OCI-LY7 (cell line): ENCODE measurements at regions not wholly inside any gene's neighbourhood (a gene's known extent, or its start where the extent isn't known, plus 50 kb on each side); places are given as distances from the start of the nearest gene placed in this dataset.

Experiments
- BruUV-seq: library from RNA; stranded (reverse); fragments of 400-500 nt; replicated peaks from 2 replicates; lab custom pipeline; 2021; lab: Mats Ljungman, UMichigan
- CTCF ChIA-PET: fragments of 300-600 bp; sonication (Branson Sonifier 250); formaldehyde crosslinking; loops from one replicate; lab custom pipeline; 2022; ENCODE audit warnings: antibody characterized with exemption; ENCODE audit not compliant: unreplicated experiment; lab: Charles Lee
- POLR2A ChIA-PET: fragments of 300-600 bp; sonication (Branson Sonifier 250); formaldehyde crosslinking; loops from one replicate; lab custom pipeline; 2022; ENCODE audit warnings: antibody characterized with exemption; lab: Charles Lee
- DNase-seq: peaks from one replicate; pipeline ENCODE4 v3.0.0-alpha.2; 2015; ENCODE audit warnings: low spot score
- H2AFZ ChIP-seq: fragments of 200-600 bp; sonication (generic), shearing (Covaris generic); 2 replicates; pipeline ENCODE4 v1.6.1; 2014; ENCODE audit warnings: mild to moderate bottlenecking, antibody characterized with exemption, low read length, moderate library complexity
- H3K27ac ChIP-seq: fragments of 200-600 bp; sonication (generic); 2 replicates; pipeline ENCODE4 v1.5.1; 2014; ENCODE audit warnings: mixed run types, low read depth, mild to moderate bottlenecking, moderate library complexity, low read length, inconsistent platforms; ENCODE audit not compliant: poor library complexity, severe bottlenecking
- H3K36me3 ChIP-seq: fragments of 200-600 bp; sonication (generic); 2 replicates; pipeline ENCODE4 v1.6.1; 2014; ENCODE audit warnings: mild to moderate bottlenecking, antibody characterized with exemption, low read length, moderate library complexity, mixed read lengths; ENCODE audit not compliant: insufficient read depth
- H3K4me1 ChIP-seq: fragments of 200-600 bp; sonication (generic); 2 replicates; pipeline ENCODE4 v1.5.1; 2014; ENCODE audit warnings: mild to moderate bottlenecking, low read length; ENCODE audit not compliant: insufficient read depth, poor library complexity, severe bottlenecking
- H3K4me2 ChIP-seq: fragments of 200-600 bp; sonication (generic); 2 replicates; pipeline ENCODE4 v1.6.1; 2014; ENCODE audit warnings: mild to moderate bottlenecking, low read length
- H3K4me3 ChIP-seq: fragments of 200-600 bp; sonication (generic); 2 replicates; pipeline ENCODE4 v1.5.1; 2014; ENCODE audit warnings: mild to moderate bottlenecking, low read depth, low read length; ENCODE audit not compliant: poor library complexity, severe bottlenecking
- H3K79me2 ChIP-seq: fragments of 200-600 bp; sonication (generic); 2 replicates; pipeline ENCODE4 v1.6.1; 2016; ENCODE audit warnings: low read depth, mild to moderate bottlenecking, low read length, moderate library complexity, mixed read lengths; ENCODE audit not compliant: insufficient read depth
- H3K9me2 ChIP-seq: fragments of 200-600 bp; sonication (generic); 2 replicates; pipeline ENCODE4 v1.6.1; 2016; ENCODE audit warnings: mild to moderate bottlenecking, low read length, mixed read lengths; ENCODE audit not compliant: insufficient read depth
- H3K9me3 ChIP-seq: fragments of 200-600 bp; sonication (generic); 2 replicates; pipeline ENCODE4 v1.6.1; 2014; ENCODE audit warnings: mild to moderate bottlenecking, mixed run types, low read length, mixed read lengths
- H4K20me1 ChIP-seq: fragments of 200-600 bp; sonication (generic); 2 replicates; pipeline ENCODE4 v1.6.1; 2014; ENCODE audit warnings: mild to moderate bottlenecking, antibody characterized with exemption, low read length, moderate library complexity, mixed read lengths; ENCODE audit not compliant: insufficient read depth
- EZH2phosphoT487 ChIP-seq: fragments of 200-600 bp; sonication (generic); IDR thresholded peaks from 2 replicates; pipeline ENCODE4 v1.6.1; 2018; ENCODE audit warnings: low read depth, borderline replicate concordance, mild to moderate bottlenecking, mixed run types, antibody characterized with exemption, low read length, moderate library complexity, mixed read lengths
- intact Hi-C: fragments of 100-400 bp; cut with micrococcal nuclease; formaldehyde crosslinking; loops from one replicate; pipeline ENCODE4 v1.10.0; 2022; ENCODE audit not compliant: unreplicated experiment
- TF ChIP-seq, protein P1 (sequence below): fragments of 200-600 bp; sonication (generic); conservative IDR thresholded peaks from 2 replicates; pipeline ENCODE4 v1.5.1; 2014; ENCODE audit warnings: mild to moderate bottlenecking, antibody characterized with exemption, low read length, moderate library complexity, mixed read lengths

DNA sequence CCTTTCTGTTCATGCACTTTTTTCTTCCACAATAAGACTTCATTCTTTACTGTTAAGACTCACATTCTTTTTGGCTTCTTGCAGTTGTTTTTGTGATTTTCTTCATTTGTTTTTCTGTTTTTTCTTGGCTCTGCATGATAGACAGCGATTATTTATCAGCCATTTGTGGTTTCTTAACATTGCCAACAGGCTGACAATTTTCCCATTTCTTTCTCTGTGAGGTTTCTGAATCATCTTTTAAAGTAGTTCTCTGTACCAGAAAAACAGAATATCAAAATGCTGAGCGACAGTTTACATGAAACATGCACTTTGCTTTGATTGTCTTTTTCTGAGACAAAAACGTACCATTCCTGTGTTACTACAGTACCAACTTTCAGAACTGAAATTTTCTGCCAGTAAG, 334.2 kb upstream of the MAGI2 start:
- H3K4me1 ChIP-seq: no peaks in the 10 kb centered on the region

GRCh38 chr7:79787096-79787495, 333.6 kb upstream of the MAGI2 start:
- intact Hi-C loops: no loop called here

More for the DNA sequence above, 334.2 kb upstream of the MAGI2 start:
- Histone ChIP-seq H3K36me3 (no peaks in the 10 kb centered on the region), H3K27ac (no peak overlapping the region), H3K79me2 (no peaks in the 10 kb centered on the region), H3K9me2 (no peaks in the 10 kb centered on the region), H2AFZ (no peak overlapping the region), H3K9me3 (no peaks in the 10 kb centered on the region), H3K4me2 (no peak overlapping the region), H3K4me3 (no peak overlapping the region), H4K20me1 (no peaks in the 10 kb centered on the region)
- no TSS peak for BruUV-seq
- CTCF ChIA-PET: no interaction called here
- POLR2A ChIA-PET: interaction anchor here (1.2 kb wide), 1 partner anchor 10 kb away, joined by 3 read pairs; no protein-coding TSS in a partner anchor
- no peak for TF ChIP-seq EZH2phosphoT487
- TF ChIP-seq, protein P1, sequence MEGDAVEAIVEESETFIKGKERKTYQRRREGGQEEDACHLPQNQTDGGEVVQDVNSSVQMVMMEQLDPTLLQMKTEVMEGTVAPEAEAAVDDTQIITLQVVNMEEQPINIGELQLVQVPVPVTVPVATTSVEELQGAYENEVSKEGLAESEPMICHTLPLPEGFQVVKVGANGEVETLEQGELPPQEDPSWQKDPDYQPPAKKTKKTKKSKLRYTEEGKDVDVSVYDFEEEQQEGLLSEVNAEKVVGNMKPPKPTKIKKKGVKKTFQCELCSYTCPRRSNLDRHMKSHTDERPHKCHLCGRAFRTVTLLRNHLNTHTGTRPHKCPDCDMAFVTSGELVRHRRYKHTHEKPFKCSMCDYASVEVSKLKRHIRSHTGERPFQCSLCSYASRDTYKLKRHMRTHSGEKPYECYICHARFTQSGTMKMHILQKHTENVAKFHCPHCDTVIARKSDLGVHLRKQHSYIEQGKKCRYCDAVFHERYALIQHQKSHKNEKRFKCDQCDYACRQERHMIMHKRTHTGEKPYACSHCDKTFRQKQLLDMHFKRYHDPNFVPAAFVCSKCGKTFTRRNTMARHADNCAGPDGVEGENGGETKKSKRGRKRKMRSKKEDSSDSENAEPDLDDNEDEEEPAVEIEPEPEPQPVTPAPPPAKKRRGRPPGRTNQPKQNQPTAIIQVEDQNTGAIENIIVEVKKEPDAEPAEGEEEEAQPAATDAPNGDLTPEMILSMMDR: no peak
- intact Hi-C loops: no loop called here
- DNase-seq: no peak

DNA sequence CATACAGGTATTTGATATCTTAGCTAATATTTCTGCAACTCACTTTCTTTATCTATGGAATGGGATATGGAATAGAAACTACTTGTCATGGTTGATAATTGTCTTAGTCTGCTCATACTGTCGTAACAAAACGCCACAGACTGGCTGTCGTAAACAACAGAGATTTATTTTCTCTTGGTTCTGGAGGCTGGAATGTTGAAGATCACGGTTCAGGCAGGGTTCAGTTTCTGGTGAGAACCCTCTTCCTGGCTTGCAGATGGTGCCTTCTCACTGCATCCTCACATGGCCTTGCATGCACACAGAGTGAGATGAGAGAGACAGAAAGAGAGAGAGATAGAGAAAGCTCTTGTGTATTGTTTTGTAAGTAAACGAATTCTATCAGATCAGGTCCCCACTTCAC, 332.7 kb upstream of the MAGI2 start:
- DNase-seq: no peak
- POLR2A ChIA-PET: interaction anchor here (0.7 kb wide), 1 partner anchor 1192 kb away, joined by 3 read pairs; no protein-coding TSS in a partner anchor
- intact Hi-C loops: no loop called here
- Histone ChIP-seq H4K20me1 (no peaks in the 10 kb centered on the region), H3K9me2 (no peaks in the 10 kb centered on the region), H3K4me2 (no peak overlapping the region), H3K4me3 (no peak overlapping the region), H3K9me3 (no peaks in the 10 kb centered on the region), H3K4me1 (no peaks in the 10 kb centered on the region), H3K79me2 (no peaks in the 10 kb centered on the region), H3K27ac (no peak overlapping the region), H3K36me3 (no peaks in the 10 kb centered on the region), H2AFZ (no peak overlapping the region)
- BruUV-seq: no TSS peak
- no peak for TF ChIP-seq EZH2phosphoT487
- TF ChIP-seq, protein P1: no peak
- CTCF ChIA-PET: no interaction called here

More at GRCh38 chr7:79787096-79787495, 333.6 kb upstream of the MAGI2 start:
- H2AFZ ChIP-seq: no peak overlapping the region
- H3K27ac ChIP-seq: no peak overlapping the region
- H3K9me3 ChIP-seq: no peaks in the 10 kb centered on the region
- DNase-seq: no peak
- H4K20me1 ChIP-seq: no peaks in the 10 kb centered on the region
- no peak overlapping the region for H3K4me2 ChIP-seq
- ChIA-PET POLR2A (interaction anchor here (1.2 kb wide), 1 partner anchor 11 kb away, joined by 3 read pairs; no protein-coding TSS in a partner anchor), CTCF (no interaction called here)
- no peak overlapping the region for H3K4me3 ChIP-seq
- no peak for TF ChIP-seq EZH2phosphoT487
- TF ChIP-seq, protein P1: no peak
- H3K79me2 ChIP-seq: no peaks in the 10 kb centered on the region
- H3K36me3 ChIP-seq: no peaks in the 10 kb centered on the region
- H3K4me1 ChIP-seq: no peaks in the 10 kb centered on the region
- no TSS peak for BruUV-seq
- H3K9me2 ChIP-seq: no peaks in the 10 kb centered on the region
